ENCODE measurements at regions not wholly inside any gene's neighbourhood (a gene's known extent, or its start where the extent isn't known, plus 50 kb on each side); places are given as distances from the start of the nearest gene placed in this dataset.

DNA sequence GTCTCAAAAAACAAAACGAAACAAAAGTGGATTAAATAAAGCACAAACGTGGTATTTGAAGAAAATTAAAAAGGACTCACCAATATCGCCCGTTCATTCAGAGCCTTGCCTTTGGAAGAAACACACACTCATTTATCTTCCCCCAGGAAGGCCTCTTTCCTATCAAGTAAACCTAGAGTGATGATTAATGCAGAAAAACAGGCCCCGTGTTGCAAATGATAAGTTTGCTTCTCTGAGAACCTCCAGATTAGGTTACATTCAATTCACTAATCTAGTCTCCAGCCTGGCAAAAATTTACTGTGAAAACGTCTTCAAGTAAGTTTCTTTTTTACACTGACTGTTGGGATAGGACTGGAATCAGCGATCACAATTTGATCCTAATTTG, 78.0 kb upstream of the C1GALT1 start:
- ATAC-seq, result no peak
- no peak for TF ChIP-seq OSR1 (CRISPR knock-in tag; IDR thresholded peaks at IDR 0.05)
- no peak for TF ChIP-seq CSDC2 (CRISPR knock-in tag; IDR thresholded peaks at IDR 0.05)
- TF ChIP-seq, protein P1, sequence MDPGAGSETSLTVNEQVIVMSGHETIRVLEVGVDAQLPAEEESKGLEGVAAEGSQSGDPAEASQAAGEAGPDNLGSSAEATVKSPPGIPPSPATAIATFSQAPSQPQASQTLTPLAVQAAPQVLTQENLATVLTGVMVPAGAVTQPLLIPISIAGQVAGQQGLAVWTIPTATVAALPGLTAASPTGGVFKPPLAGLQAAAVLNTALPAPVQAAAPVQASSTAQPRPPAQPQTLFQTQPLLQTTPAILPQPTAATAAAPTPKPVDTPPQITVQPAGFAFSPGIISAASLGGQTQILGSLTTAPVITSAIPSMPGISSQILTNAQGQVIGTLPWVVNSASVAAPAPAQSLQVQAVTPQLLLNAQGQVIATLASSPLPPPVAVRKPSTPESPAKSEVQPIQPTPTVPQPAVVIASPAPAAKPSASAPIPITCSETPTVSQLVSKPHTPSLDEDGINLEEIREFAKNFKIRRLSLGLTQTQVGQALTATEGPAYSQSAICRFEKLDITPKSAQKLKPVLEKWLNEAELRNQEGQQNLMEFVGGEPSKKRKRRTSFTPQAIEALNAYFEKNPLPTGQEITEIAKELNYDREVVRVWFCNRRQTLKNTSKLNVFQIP (CRISPR knock-in tag; IDR thresholded peaks at IDR 0.05; ENCODE audit: borderline replicate concordance, low read depth), result no peak
- no peak for TF ChIP-seq ZNF70 (CRISPR knock-in tag; IDR thresholded peaks at IDR 0.05)
- no peak for TF ChIP-seq SNAI2 (CRISPR knock-in tag; IDR thresholded peaks at IDR 0.05)
- no peak for TF ChIP-seq ZFP3 (CRISPR knock-in tag; IDR thresholded peaks at IDR 0.05)
- TF ChIP-seq ZC3H10 (CRISPR knock-in tag; IDR thresholded peaks at IDR 0.05), result no peak
- TF ChIP-seq TCF4 (CRISPR knock-in tag; IDR thresholded peaks at IDR 0.05; ENCODE audit: borderline replicate concordance), result no peak
- no peak for TF ChIP-seq GLIS3 (CRISPR knock-in tag; IDR thresholded peaks at IDR 0.05)
- no peak for TF ChIP-seq ZNF565 (CRISPR knock-in tag; conservative IDR thresholded peaks at IDR 0.05; ENCODE audit: low read depth)

DNA sequence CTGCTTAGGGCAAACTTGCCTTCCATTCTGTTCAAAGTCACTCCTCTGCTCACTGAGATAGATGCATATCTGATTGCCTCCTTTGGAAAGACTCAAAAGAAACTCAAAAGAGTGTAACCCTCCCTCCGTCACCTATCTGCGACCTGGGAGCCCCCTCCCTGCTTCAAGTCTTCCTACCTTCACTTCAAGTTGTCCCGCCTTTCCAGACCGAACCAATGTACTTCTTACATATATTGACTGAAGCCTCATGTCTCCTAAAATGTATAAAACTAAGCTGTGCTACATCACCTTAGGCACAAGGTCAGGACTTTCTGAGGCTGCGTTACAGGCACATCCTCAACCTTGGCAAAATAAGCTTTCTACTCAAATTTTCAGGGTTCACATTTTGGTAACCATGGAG, 77.4 kb upstream of the C1GALT1 start:
- TF ChIP-seq ZNF565 (CRISPR knock-in tag; conservative IDR thresholded peaks at IDR 0.05; ENCODE audit: low read depth) (no peak), TCF4 (CRISPR knock-in tag; IDR thresholded peaks at IDR 0.05; ENCODE audit: borderline replicate concordance) (no peak), ZFP30 (CRISPR knock-in tag; IDR thresholded peaks at IDR 0.05) (no peak), SNAI2 (CRISPR knock-in tag; IDR thresholded peaks at IDR 0.05) (no peak), ARNTL (CRISPR knock-in tag; IDR thresholded peaks at IDR 0.05; ENCODE audit: borderline replicate concordance, low read depth) (no peak), PPARA (CRISPR knock-in tag; IDR thresholded peaks at IDR 0.05; ENCODE audit: borderline replicate concordance) (no peak), GLIS3 (CRISPR knock-in tag; IDR thresholded peaks at IDR 0.05) (no peak)
- TF ChIP-seq, protein P2, sequence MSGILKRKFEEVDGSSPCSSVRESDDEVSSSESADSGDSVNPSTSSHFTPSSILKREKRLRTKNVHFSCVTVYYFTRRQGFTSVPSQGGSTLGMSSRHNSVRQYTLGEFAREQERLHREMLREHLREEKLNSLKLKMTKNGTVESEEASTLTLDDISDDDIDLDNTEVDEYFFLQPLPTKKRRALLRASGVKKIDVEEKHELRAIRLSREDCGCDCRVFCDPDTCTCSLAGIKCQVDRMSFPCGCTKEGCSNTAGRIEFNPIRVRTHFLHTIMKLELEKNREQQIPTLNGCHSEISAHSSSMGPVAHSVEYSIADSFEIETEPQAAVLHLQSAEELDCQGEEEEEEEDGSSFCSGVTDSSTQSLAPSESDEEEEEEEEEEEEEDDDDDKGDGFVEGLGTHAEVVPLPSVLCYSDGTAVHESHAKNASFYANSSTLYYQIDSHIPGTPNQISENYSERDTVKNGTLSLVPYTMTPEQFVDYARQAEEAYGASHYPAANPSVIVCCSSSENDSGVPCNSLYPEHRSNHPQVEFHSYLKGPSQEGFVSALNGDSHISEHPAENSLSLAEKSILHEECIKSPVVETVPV (CRISPR knock-in tag; IDR thresholded peaks at IDR 0.05), result no peak
- no peak for ATAC-seq

DNA sequence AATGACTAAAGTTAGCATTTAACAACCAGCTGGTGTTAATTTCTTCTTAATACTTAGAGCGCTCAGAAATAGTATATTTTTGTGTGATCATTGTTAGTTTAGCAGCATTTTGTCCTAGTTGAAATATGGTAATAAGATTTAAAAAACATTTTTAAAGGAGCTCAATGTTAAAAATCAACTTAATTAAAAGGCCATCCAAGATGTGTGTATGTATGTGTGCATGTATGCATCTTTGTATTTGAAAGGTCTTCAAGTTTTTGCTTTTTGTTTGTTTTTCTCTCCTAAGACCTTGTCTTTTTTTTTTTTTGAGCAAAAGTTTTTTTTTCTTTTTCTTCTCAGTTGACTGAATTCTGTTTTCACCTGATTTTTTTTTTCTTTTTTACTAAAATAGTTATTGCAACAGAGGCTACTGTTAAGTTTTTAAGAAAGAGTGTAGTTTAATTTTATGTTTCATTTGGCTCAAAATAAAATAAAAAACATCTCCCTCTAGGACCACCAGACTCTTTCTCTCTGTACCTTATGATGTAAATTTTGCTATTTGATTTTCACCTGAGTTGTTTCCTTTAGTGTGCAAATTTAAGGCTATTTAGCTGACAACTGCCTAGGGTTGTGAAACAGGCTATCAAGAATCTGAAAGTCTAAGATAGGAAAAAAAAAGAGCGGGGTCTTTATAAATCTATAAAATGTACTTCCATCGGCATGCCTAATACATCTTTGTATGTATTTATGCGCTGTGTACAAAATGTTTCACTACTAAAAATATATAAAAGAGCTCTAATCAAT, 76.4 kb upstream of the C1GALT1 start:
- ATAC-seq, result no peak
- TF ChIP-seq ZNF8 (CRISPR knock-in tag; IDR thresholded peaks at IDR 0.05) (no peak), ZNF565 (CRISPR knock-in tag; conservative IDR thresholded peaks at IDR 0.05; ENCODE audit: low read depth) (no peak), PPARA (CRISPR knock-in tag; IDR thresholded peaks at IDR 0.05; ENCODE audit: borderline replicate concordance) (no peak), ZFP3 (CRISPR knock-in tag; IDR thresholded peaks at IDR 0.05) (no peak), CSDC2 (CRISPR knock-in tag; IDR thresholded peaks at IDR 0.05) (no peak), TOX (CRISPR knock-in tag; IDR thresholded peaks at IDR 0.05; ENCODE audit: borderline replicate concordance) (no peak), BACH2 (CRISPR knock-in tag; IDR thresholded peaks at IDR 0.05; ENCODE audit: borderline replicate concordance) (no peak), RARB (CRISPR knock-in tag; IDR thresholded peaks at IDR 0.05) (no peak), TCF4 (CRISPR knock-in tag; IDR thresholded peaks at IDR 0.05; ENCODE audit: borderline replicate concordance) (no peak), ESRRG (CRISPR knock-in tag; IDR thresholded peaks at IDR 0.05) (no peak), ISL1 (CRISPR knock-in tag; IDR thresholded peaks at IDR 0.05) (no peak)
- TF ChIP-seq, protein P1 (CRISPR knock-in tag; IDR thresholded peaks at IDR 0.05; ENCODE audit: borderline replicate concordance, low read depth), result no peak
- TF ChIP-seq, protein P3, sequence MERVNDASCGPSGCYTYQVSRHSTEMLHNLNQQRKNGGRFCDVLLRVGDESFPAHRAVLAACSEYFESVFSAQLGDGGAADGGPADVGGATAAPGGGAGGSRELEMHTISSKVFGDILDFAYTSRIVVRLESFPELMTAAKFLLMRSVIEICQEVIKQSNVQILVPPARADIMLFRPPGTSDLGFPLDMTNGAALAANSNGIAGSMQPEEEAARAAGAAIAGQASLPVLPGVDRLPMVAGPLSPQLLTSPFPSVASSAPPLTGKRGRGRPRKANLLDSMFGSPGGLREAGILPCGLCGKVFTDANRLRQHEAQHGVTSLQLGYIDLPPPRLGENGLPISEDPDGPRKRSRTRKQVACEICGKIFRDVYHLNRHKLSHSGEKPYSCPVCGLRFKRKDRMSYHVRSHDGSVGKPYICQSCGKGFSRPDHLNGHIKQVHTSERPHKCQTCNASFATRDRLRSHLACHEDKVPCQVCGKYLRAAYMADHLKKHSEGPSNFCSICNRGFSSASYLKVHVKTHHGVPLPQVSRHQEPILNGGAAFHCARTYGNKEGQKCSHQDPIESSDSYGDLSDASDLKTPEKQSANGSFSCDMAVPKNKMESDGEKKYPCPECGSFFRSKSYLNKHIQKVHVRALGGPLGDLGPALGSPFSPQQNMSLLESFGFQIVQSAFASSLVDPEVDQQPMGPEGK (CRISPR knock-in tag; IDR thresholded peaks at IDR 0.05; ENCODE audit: borderline replicate concordance), result no peak

DNA sequence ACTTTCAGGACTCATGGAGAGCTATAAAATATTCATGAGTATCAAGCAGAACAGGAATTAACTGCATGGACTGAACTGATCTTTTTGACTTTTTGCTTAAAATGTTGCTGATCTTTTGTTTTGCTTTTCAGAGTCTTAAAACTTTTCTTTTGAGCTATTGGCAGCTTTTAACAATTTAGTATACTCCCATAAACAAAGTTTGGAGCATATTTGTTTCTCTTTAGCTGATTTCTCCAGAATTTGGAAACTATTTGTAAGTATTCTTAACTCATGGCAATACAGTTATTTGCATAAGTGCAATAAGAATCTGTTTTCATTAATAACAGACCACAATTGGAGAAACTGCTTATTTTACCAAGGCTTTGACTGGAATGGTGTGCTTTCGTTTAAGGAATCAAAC, 73.4 kb upstream of the C1GALT1 start:
- no peak for ATAC-seq
- TF ChIP-seq ARNTL (CRISPR knock-in tag; IDR thresholded peaks at IDR 0.05; ENCODE audit: borderline replicate concordance, low read depth), result no peak
- TF ChIP-seq, protein P2 (CRISPR knock-in tag; IDR thresholded peaks at IDR 0.05), result no peak
- TF ChIP-seq, protein P4, sequence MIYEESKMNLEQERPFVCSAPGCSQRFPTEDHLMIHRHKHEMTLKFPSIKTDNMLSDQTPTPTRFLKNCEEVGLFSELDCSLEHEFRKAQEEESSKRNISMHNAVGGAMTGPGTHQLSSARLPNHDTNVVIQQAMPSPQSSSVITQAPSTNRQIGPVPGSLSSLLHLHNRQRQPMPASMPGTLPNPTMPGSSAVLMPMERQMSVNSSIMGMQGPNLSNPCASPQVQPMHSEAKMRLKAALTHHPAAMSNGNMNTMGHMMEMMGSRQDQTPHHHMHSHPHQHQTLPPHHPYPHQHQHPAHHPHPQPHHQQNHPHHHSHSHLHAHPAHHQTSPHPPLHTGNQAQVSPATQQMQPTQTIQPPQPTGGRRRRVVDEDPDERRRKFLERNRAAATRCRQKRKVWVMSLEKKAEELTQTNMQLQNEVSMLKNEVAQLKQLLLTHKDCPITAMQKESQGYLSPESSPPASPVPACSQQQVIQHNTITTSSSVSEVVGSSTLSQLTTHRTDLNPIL (CRISPR knock-in tag; IDR thresholded peaks at IDR 0.05; ENCODE audit: low read depth), result no peak
- TF ChIP-seq, protein P5, sequence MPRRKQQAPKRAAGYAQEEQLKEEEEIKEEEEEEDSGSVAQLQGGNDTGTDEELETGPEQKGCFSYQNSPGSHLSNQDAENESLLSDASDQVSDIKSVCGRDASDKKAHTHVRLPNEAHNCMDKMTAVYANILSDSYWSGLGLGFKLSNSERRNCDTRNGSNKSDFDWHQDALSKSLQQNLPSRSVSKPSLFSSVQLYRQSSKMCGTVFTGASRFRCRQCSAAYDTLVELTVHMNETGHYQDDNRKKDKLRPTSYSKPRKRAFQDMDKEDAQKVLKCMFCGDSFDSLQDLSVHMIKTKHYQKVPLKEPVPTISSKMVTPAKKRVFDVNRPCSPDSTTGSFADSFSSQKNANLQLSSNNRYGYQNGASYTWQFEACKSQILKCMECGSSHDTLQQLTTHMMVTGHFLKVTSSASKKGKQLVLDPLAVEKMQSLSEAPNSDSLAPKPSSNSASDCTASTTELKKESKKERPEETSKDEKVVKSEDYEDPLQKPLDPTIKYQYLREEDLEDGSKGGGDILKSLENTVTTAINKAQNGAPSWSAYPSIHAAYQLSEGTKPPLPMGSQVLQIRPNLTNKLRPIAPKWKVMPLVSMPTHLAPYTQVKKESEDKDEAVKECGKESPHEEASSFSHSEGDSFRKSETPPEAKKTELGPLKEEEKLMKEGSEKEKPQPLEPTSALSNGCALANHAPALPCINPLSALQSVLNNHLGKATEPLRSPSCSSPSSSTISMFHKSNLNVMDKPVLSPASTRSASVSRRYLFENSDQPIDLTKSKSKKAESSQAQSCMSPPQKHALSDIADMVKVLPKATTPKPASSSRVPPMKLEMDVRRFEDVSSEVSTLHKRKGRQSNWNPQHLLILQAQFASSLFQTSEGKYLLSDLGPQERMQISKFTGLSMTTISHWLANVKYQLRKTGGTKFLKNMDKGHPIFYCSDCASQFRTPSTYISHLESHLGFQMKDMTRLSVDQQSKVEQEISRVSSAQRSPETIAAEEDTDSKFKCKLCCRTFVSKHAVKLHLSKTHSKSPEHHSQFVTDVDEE (CRISPR knock-in tag; IDR thresholded peaks at IDR 0.05), result no peak
- TF ChIP-seq PPARA (CRISPR knock-in tag; IDR thresholded peaks at IDR 0.05; ENCODE audit: borderline replicate concordance), result no peak
- TF ChIP-seq ZFP30 (CRISPR knock-in tag; IDR thresholded peaks at IDR 0.05), result no peak
- no peak for TF ChIP-seq OSR1 (CRISPR knock-in tag; IDR thresholded peaks at IDR 0.05)
